RKO (cell line): ENCODE measurements at regions not wholly inside any gene's neighbourhood (a gene's known extent, or its start where the extent isn't known, plus 50 kb on each side); places are given as distances from the start of the nearest gene placed in this dataset.
"Not testable (repeated sequence)": the region's sequence is repeated elsewhere in the genome, so short reads cannot be mapped to it uniquely, and the experiment has no call there.

Source experiments
- DNase-seq: peaks from one replicate; pipeline ENCODE4 v3.0.0-alpha.2; 2016; ENCODE audit warnings: low spot score

- no peak for DNase-seq
Observed at GRCh38 chrX:147468600-147468999, 443.1 kb upstream of the FMR1 start.

- peak; percentile 19 for DNase-seq
Observed at GRCh38 chrX:147476008-147476407, 435.7 kb upstream of the FMR1 start.

GRCh38 chrX:147478899-147479298 lies 432.8 kb upstream of the FMR1 start:
- no peak for DNase-seq

- DNase-seq = no peak
Observed at GRCh38 chrX:147485207-147485606, 426.5 kb upstream of the FMR1 start.

GRCh38 chrX:147494365-147494764 lies 417.4 kb upstream of the FMR1 start:
- no peak for DNase-seq

- no peak for DNase-seq
Observed at GRCh38 chrX:147498796-147499195, 412.9 kb upstream of the FMR1 start.

- no peak for DNase-seq
Observed at GRCh38 chrX:147522981-147523380, 388.7 kb upstream of the FMR1 start.

- no peak for DNase-seq
Observed at GRCh38 chrX:147533426-147533825, 378.3 kb upstream of the FMR1 start.

GRCh38 chrX:147537172-147537571 lies 374.5 kb upstream of the FMR1 start:
- DNase-seq = no peak

- DNase-seq = not testable (repeated sequence)
Observed at GRCh38 chrX:147548023-147548422, 363.7 kb upstream of the FMR1 start.

- peak; percentile 36 for DNase-seq
Observed at GRCh38 chrX:147550217-147550616, 361.5 kb upstream of the FMR1 start.

GRCh38 chrX:147559191-147559590 lies 352.5 kb upstream of the FMR1 start:
- DNase-seq = no peak

GRCh38 chrX:147565237-147565636 lies 346.5 kb upstream of the FMR1 start:
- peak; percentile 32 for DNase-seq

- DNase-seq = peak; percentile 3
Observed at GRCh38 chrX:147570483-147570882, 341.2 kb upstream of the FMR1 start.

- no peak for DNase-seq
Observed at GRCh38 chrX:147573266-147573665, 338.5 kb upstream of the FMR1 start.

GRCh38 chrX:147602176-147602696 lies 309.5 kb upstream of the FMR1 start:
- DNase-seq = peak; percentile 45

GRCh38 chrX:147626605-147627004 lies 285.1 kb upstream of the FMR1 start:
- no peak for DNase-seq

- no peak for DNase-seq
Observed at GRCh38 chrX:147635186-147635585, 276.5 kb upstream of the FMR1 start.

- DNase-seq = no peak
Observed at GRCh38 chrX:147637190-147637589, 274.5 kb upstream of the FMR1 start.

- no peak for DNase-seq
Observed at GRCh38 chrX:147646949-147647723, 264.6 kb upstream of the FMR1 start.

GRCh38 chrX:147675819-147676218 lies 235.9 kb upstream of the FMR1 start:
- DNase-seq = no peak

GRCh38 chrX:147679356-147680005 lies 232.2 kb upstream of the FMR1 start:
- DNase-seq = peak; percentile 4

- no peak for DNase-seq
Observed at GRCh38 chrX:147680251-147680650, 231.5 kb upstream of the FMR1 start.
